ENCODE measurements at regions not wholly inside any gene's neighbourhood (a gene's known extent, or its start where the extent isn't known, plus 50 kb on each side); places are given as distances from the start of the nearest gene placed in this dataset.
"Not testable (repeated sequence)": the region's sequence is repeated elsewhere in the genome, so short reads cannot be mapped to it uniquely, and the experiment has no call there.

GRCh38 chr9:18036422-18037187, 437.3 kb upstream of the ADAMTSL1 start:
- DNase-seq = no peak

GRCh38 chr9:18037981-18038380, 436.0 kb upstream of the ADAMTSL1 start:
- no peak for DNase-seq

- no peak for DNase-seq
These were observed 433.6 kb upstream of the ADAMTSL1 start for GRCh38 chr9:18040327-18040726.

- no peak for DNase-seq
These were observed 430.0 kb upstream of the ADAMTSL1 start for GRCh38 chr9:18043978-18044377.

- DNase-seq = no peak
These were observed 428.6 kb upstream of the ADAMTSL1 start for GRCh38 chr9:18045326-18045725.

GRCh38 chr9:18046068-18046467, 427.9 kb upstream of the ADAMTSL1 start:
- no peak for DNase-seq

- no peak for DNase-seq
These were observed 422.3 kb upstream of the ADAMTSL1 start for GRCh38 chr9:18051638-18052037.

GRCh38 chr9:18052060-18052459, 421.9 kb upstream of the ADAMTSL1 start:
- no peak for DNase-seq

GRCh38 chr9:18056269-18056992, 417.5 kb upstream of the ADAMTSL1 start:
- no peak for DNase-seq

- DNase-seq = no peak
These were observed 417.0 kb upstream of the ADAMTSL1 start for GRCh38 chr9:18056993-18057369.

GRCh38 chr9:18058564-18059442, 415.1 kb upstream of the ADAMTSL1 start:
- DNase-seq = no peak

- no peak for DNase-seq
These were observed 414.5 kb upstream of the ADAMTSL1 start for GRCh38 chr9:18059447-18059846.

- peak; percentile 17 for DNase-seq
These were observed 413.6 kb upstream of the ADAMTSL1 start for GRCh38 chr9:18060269-18060934.

GRCh38 chr9:18061332-18061731, 412.6 kb upstream of the ADAMTSL1 start:
- DNase-seq = no peak

- no peak for DNase-seq
These were observed 412.1 kb upstream of the ADAMTSL1 start for GRCh38 chr9:18061856-18062255.

GRCh38 chr9:18063856-18064390, 410.0 kb upstream of the ADAMTSL1 start:
- no peak for DNase-seq

GRCh38 chr9:18066608-18067007, 407.3 kb upstream of the ADAMTSL1 start:
- DNase-seq = not testable (repeated sequence)

- DNase-seq = no peak
These were observed 406.3 kb upstream of the ADAMTSL1 start for GRCh38 chr9:18067548-18068120.

- no peak for DNase-seq
These were observed 405.1 kb upstream of the ADAMTSL1 start for GRCh38 chr9:18068900-18069299.

GRCh38 chr9:18071651-18072060, 402.3 kb upstream of the ADAMTSL1 start:
- DNase-seq = no peak

- no peak for DNase-seq
These were observed 401.0 kb upstream of the ADAMTSL1 start for GRCh38 chr9:18073002-18073401.

GRCh38 chr9:18074041-18074440, 399.9 kb upstream of the ADAMTSL1 start:
- no peak for DNase-seq
